SW480 (cell line): ENCODE measurements at regions not wholly inside any gene's neighbourhood (a gene's known extent, or its start where the extent isn't known, plus 50 kb on each side); places are given as distances from the start of the nearest gene placed in this dataset.

ENCODE experiments used
- DNase-seq: peaks from one replicate; pipeline ENCODE4 v3.0.0-alpha.2; 2016; ENCODE audit warnings: low spot score

- no peak for DNase-seq
Observed at GRCh38 chr20:40591119-40591518, 97.9 kb downstream of the MAFB start.

GRCh38 chr20:40589581-40589980 lies 99.5 kb downstream of the MAFB start:
- DNase-seq, result no peak

GRCh38 chr20:40588891-40589290 lies 100.1 kb downstream of the MAFB start:
- no peak for DNase-seq

GRCh38 chr20:40587038-40587437 lies 102.0 kb downstream of the MAFB start:
- no peak for DNase-seq

- DNase-seq, result no peak
Observed at GRCh38 chr20:40584130-40584809, 104.8 kb downstream of the MAFB start.

GRCh38 chr20:40583636-40584035 lies 105.4 kb downstream of the MAFB start:
- no peak for DNase-seq

- DNase-seq, result no peak
Observed at GRCh38 chr20:40583205-40583604, 105.8 kb downstream of the MAFB start.

- no peak for DNase-seq
Observed at GRCh38 chr20:40582531-40582930, 106.5 kb downstream of the MAFB start.

- no peak for DNase-seq
Observed at GRCh38 chr20:40579701-40580100, 109.3 kb downstream of the MAFB start.

GRCh38 chr20:40578961-40579360 lies 110.1 kb downstream of the MAFB start:
- no peak for DNase-seq

- no peak for DNase-seq
Observed at GRCh38 chr20:40575851-40576250, 113.2 kb downstream of the MAFB start.

GRCh38 chr20:40572251-40572650 lies 116.8 kb downstream of the MAFB start:
- DNase-seq, result no peak

GRCh38 chr20:40571639-40572038 lies 117.4 kb downstream of the MAFB start:
- DNase-seq, result no peak

GRCh38 chr20:40568200-40568599 lies 120.8 kb downstream of the MAFB start:
- DNase-seq, result no peak

- no peak for DNase-seq
Observed at GRCh38 chr20:40565682-40566040, 123.4 kb downstream of the MAFB start.

- DNase-seq, result peak; percentile 93
Observed at GRCh38 chr20:40565001-40565681, 123.9 kb downstream of the MAFB start.

GRCh38 chr20:40563296-40563950 lies 125.6 kb downstream of the MAFB start:
- DNase-seq, result peak; percentile 87

- DNase-seq, result peak; percentile 93
Observed at GRCh38 chr20:40562031-40562430, 127.0 kb downstream of the MAFB start.

GRCh38 chr20:40561187-40561586 lies 127.8 kb downstream of the MAFB start:
- no peak for DNase-seq

GRCh38 chr20:40558212-40558611 lies 130.8 kb downstream of the MAFB start:
- no peak for DNase-seq

GRCh38 chr20:40551125-40551530 lies 137.9 kb downstream of the MAFB start:
- no peak for DNase-seq

GRCh38 chr20:40547483-40548091 lies 141.4 kb downstream of the MAFB start:
- DNase-seq, result no peak

GRCh38 chr20:40545478-40545877 lies 143.6 kb downstream of the MAFB start:
- DNase-seq, result no peak
